Mucosa of descending colon (tissue), 3 donors: ENCODE measurements at regions not wholly inside any gene's neighbourhood (a gene's known extent, or its start where the extent isn't known, plus 50 kb on each side); places are given as distances from the start of the nearest gene placed in this dataset.

Experiments used
- ATAC-seq: fragments of 200-7000 bp; cut with Tn5 transposase; one replicate; pipeline ENCODE4 v1.9.1; 2020; ENCODE audit warnings: mild to moderate bottlenecking, moderate library complexity
- DNase-seq, 3 donors: peaks; one replicate each; pipeline ENCODE4 v3.0.0-alpha.2; 2020
- H3K36me3 ChIP-seq: fragments of 200-600 bp; one replicate; pipeline ENCODE4 v1.8.0; 2021; ENCODE audit warnings: low read depth, mild to moderate bottlenecking
- H3K4me1 ChIP-seq: fragments of 200-600 bp; one replicate; pipeline ENCODE4 v1.8.0; 2021; ENCODE audit warnings: low read depth, mild to moderate bottlenecking
- H3K4me3 ChIP-seq: fragments of 200-600 bp; one replicate; pipeline ENCODE4 v1.8.0; 2021; ENCODE audit warnings: mild to moderate bottlenecking
- H3K9me3 ChIP-seq: fragments of 200-600 bp; one replicate; pipeline ENCODE4 v1.8.0; 2021; ENCODE audit warnings: mild to moderate bottlenecking
- CTCF ChIP-seq: fragments of 200-600 bp; IDR thresholded peaks from one replicate; pipeline ENCODE4 v1.8.0; 2022; ENCODE audit warnings: antibody characterized with exemption, mild to moderate bottlenecking
- intact Hi-C, 2 donors: fragments of 100-400 bp; cut with DNase I in 1 of 2; cut with micrococcal nuclease in 1 of 2; formaldehyde crosslinking; loops; one replicate each; pipeline versions ENCODE4 v1.11.0 to v1.11.1; 2022; cut with DNase I, micrococcal nuclease
- donor health status: DM: no; HTN: no; CAD: no; lungs with moderate emphysema.
- donor health status: DM: no; HTN: no; CAD: no.
- donor health status: DM: no; HTN: yes; CAD: no.

GRCh38 chr15:35713733-35714132, 167.8 kb upstream of the DPH6 start:
- TF ChIP-seq CTCF: no peak
- intact Hi-C loops: no loop called here
- ATAC-seq (no peak), DNase-seq (no peak)
- H3K4me1 ChIP-seq: no peaks in the 10 kb centered on the region
- H3K4me3 ChIP-seq: no peak overlapping the region
- H3K9me3 ChIP-seq: no peaks in the 10 kb centered on the region
- no peaks in the 10 kb centered on the region for H3K36me3 ChIP-seq

GRCh38 chr15:35717721-35718120, 171.8 kb upstream of the DPH6 start:
- Histone ChIP-seq H3K9me3 (no peaks in the 10 kb centered on the region), H3K4me1 (no peaks in the 10 kb centered on the region), H3K36me3 (no peaks in the 10 kb centered on the region), H3K4me3 (no peak overlapping the region)
- ATAC-seq: no peak
- no peak for DNase-seq
- TF ChIP-seq CTCF: no peak
- intact Hi-C loops: no loop called here

GRCh38 chr15:35720019-35720418, 174.1 kb upstream of the DPH6 start:
- Histone ChIP-seq H3K9me3 (no peaks in the 10 kb centered on the region), H3K4me1 (no peaks in the 10 kb centered on the region), H3K36me3 (no peaks in the 10 kb centered on the region), H3K4me3 (no peak overlapping the region)
- intact Hi-C loops: no loop called here
- DNase-seq (no peak), ATAC-seq (no peak)
- no peak for TF ChIP-seq CTCF

- no peaks in the 10 kb centered on the region for H3K36me3 ChIP-seq
- no peak for DNase-seq
- no peaks in the 10 kb centered on the region for H3K9me3 ChIP-seq
- H3K4me1 ChIP-seq: no peaks in the 10 kb centered on the region
- no peak for ATAC-seq
- no peak overlapping the region for H3K4me3 ChIP-seq
- intact Hi-C loops: no loop called here
- TF ChIP-seq CTCF: no peak
These were observed 175.0 kb upstream of the DPH6 start for GRCh38 chr15:35720984-35721383.

GRCh38 chr15:35721751-35722150, 175.8 kb upstream of the DPH6 start:
- no peak for TF ChIP-seq CTCF
- ATAC-seq (no peak), DNase-seq (no peak)
- Histone ChIP-seq H3K36me3 (no peaks in the 10 kb centered on the region), H3K4me3 (no peak overlapping the region), H3K4me1 (no peaks in the 10 kb centered on the region), H3K9me3 (no peaks in the 10 kb centered on the region)
- intact Hi-C loops: no loop called here

GRCh38 chr15:35722501-35722900, 176.5 kb upstream of the DPH6 start:
- Histone ChIP-seq H3K9me3 (no peaks in the 10 kb centered on the region), H3K4me3 (no peak overlapping the region), H3K4me1 (no peaks in the 10 kb centered on the region), H3K36me3 (no peaks in the 10 kb centered on the region)
- intact Hi-C loops: no loop called here
- DNase-seq: no peak
- ATAC-seq: no peak
- TF ChIP-seq CTCF: no peak
